KMS-11 (cell line): ENCODE measurements at regions not wholly inside any gene's neighbourhood (a gene's known extent, or its start where the extent isn't known, plus 50 kb on each side); places are given as distances from the start of the nearest gene placed in this dataset.

Source experiments
- H2AFZ ChIP-seq: fragments of 200-600 bp; sonication (generic); 2 replicates; pipeline ENCODE4 v1.6.1; 2016; ENCODE audit warnings: antibody characterized with exemption, mixed run types, low read depth
- H3K27ac ChIP-seq: fragments of 200-600 bp; sonication (generic); 2 replicates; pipeline ENCODE4 v1.6.1; 2016; ENCODE audit warnings: mild to moderate bottlenecking, mixed run types
- H3K27me3 ChIP-seq: fragments of 200-600 bp; sonication (generic); 2 replicates; pipeline ENCODE4 v1.6.1; 2017; ENCODE audit warnings: mild to moderate bottlenecking, low read depth, mixed run types, moderate library complexity; ENCODE audit not compliant: insufficient read depth
- H3K36me3 ChIP-seq: fragments of 200-600 bp; sonication (generic); 2 replicates; pipeline ENCODE4 v1.6.1; 2017; ENCODE audit warnings: mild to moderate bottlenecking, mixed run types; ENCODE audit not compliant: insufficient read depth
- H3K4me1 ChIP-seq: fragments of 200-600 bp; sonication (generic); 2 replicates; pipeline ENCODE4 v1.6.1; 2016; ENCODE audit warnings: mild to moderate bottlenecking, low read depth, mixed run types; ENCODE audit not compliant: poor library complexity, severe bottlenecking
- H3K4me2 ChIP-seq: fragments of 200-600 bp; sonication (generic); 2 replicates; pipeline ENCODE4 v1.7.0; 2016; ENCODE audit warnings: mild to moderate bottlenecking, mixed run types
- H3K4me3 ChIP-seq: fragments of 200-600 bp; sonication (generic); IDR thresholded peaks from 2 replicates; pipeline ENCODE4 v1.6.1; 2017; ENCODE audit warnings: low read depth, low read length, mixed read lengths; ENCODE audit not compliant: insufficient read depth
- H3K79me2 ChIP-seq: fragments of 200-600 bp; sonication (generic); 2 replicates; pipeline ENCODE4 v1.6.1; 2016; ENCODE audit warnings: low read depth, mixed run types; ENCODE audit not compliant: insufficient read depth
- H3K9ac ChIP-seq: fragments of 200-600 bp; sonication (generic); 2 replicates; pipeline ENCODE4 v1.6.1; 2016; ENCODE audit warnings: mild to moderate bottlenecking, mixed run types
- H4K20me1 ChIP-seq: fragments of 200-600 bp; sonication (generic); 2 replicates; pipeline ENCODE4 v1.6.1; 2016; ENCODE audit warnings: mild to moderate bottlenecking, mixed run types; ENCODE audit not compliant: insufficient read depth
- CTCF ChIP-seq: fragments of 200-600 bp; sonication (generic); conservative IDR thresholded peaks from 2 replicates; pipeline ENCODE4 v1.6.1; 2017; ENCODE audit warnings: low read depth, mild to moderate bottlenecking, antibody characterized with exemption, low read length, moderate library complexity, mixed read lengths

DNA sequence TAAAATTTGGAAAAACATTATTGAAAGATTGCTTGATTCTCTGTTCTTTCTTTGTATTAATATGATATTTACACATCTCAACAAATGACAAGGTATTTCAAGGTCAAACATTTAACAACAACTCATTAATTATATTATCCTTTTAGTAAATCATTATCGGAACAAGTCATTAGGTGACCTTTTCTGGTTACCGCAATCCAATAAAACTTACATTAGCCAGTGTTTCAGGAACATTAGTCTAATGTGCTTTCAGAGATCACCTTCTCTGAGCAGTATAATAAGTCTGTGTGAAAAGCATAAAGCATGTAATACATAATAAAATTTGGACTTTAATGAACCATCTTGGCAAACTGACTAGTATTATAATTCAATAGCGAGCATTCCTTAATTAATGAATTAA lies 1466.4 kb downstream of the FAM181B start:
- Histone ChIP-seq H3K4me1 (no peaks in the 10 kb centered on the region), H3K4me3 (no peak overlapping the region), H4K20me1 (no peaks in the 10 kb centered on the region), H3K36me3 (no peaks in the 10 kb centered on the region), H3K4me2 (no peak overlapping the region), H3K79me2 (no peaks in the 10 kb centered on the region), H2AFZ (no peak overlapping the region), H3K9ac (no peak overlapping the region), H3K27me3 (no peaks in the 10 kb centered on the region), H3K27ac (no peak overlapping the region)
- no peak for TF ChIP-seq CTCF

GRCh38 chr11:81259471-81259870 lies 1474.2 kb downstream of the FAM181B start:
- peaks cover 47% of the 10 kb centered on the region for H3K4me1 ChIP-seq
- no peaks in the 10 kb centered on the region for H3K79me2 ChIP-seq
- no peaks in the 10 kb centered on the region for H4K20me1 ChIP-seq
- no peak overlapping the region for H3K9ac ChIP-seq
- no peak overlapping the region for H2AFZ ChIP-seq
- H3K27me3 ChIP-seq = no peaks in the 10 kb centered on the region
- no peaks in the 10 kb centered on the region for H3K36me3 ChIP-seq
- no peak overlapping the region for H3K4me2 ChIP-seq
- TF ChIP-seq CTCF = no peak
- H3K4me3 ChIP-seq = no peak overlapping the region
- no peak overlapping the region for H3K27ac ChIP-seq

GRCh38 chr11:81255895-81256294 lies 1477.8 kb downstream of the FAM181B start:
- Histone ChIP-seq H3K4me1 (peaks cover 66% of the 10 kb centered on the region), H4K20me1 (no peaks in the 10 kb centered on the region), H3K27ac (peak overlapping the region; percentile 81), H3K79me2 (no peaks in the 10 kb centered on the region), H3K4me2 (peak overlapping the region; percentile 61), H3K27me3 (no peaks in the 10 kb centered on the region), H3K4me3 (no peak overlapping the region), H3K36me3 (no peaks in the 10 kb centered on the region), H2AFZ (peak overlapping the region; percentile 19; the same call in 1 of the 2 replicates), H3K9ac (peak overlapping the region; percentile 1; the same call in 1 of the 2 replicates)
- no peak for TF ChIP-seq CTCF

GRCh38 chr11:81253244-81253643 lies 1480.4 kb downstream of the FAM181B start:
- H3K79me2 ChIP-seq = no peaks in the 10 kb centered on the region
- peak overlapping the region; percentile 61 for H3K4me2 ChIP-seq
- H2AFZ ChIP-seq = no peak overlapping the region
- H3K27ac ChIP-seq = no peak overlapping the region
- H4K20me1 ChIP-seq = no peaks in the 10 kb centered on the region
- peaks cover 56% of the 10 kb centered on the region for H3K4me1 ChIP-seq
- H3K9ac ChIP-seq = no peak overlapping the region
- no peaks in the 10 kb centered on the region for H3K27me3 ChIP-seq
- TF ChIP-seq CTCF = no peak
- H3K4me3 ChIP-seq = no peak overlapping the region
- no peaks in the 10 kb centered on the region for H3K36me3 ChIP-seq
